ENCODE measurements at regions not wholly inside any gene's neighbourhood (a gene's known extent, or its start where the extent isn't known, plus 50 kb on each side); places are given as distances from the start of the nearest gene placed in this dataset.

- no peaks in the 10 kb centered on the region for H3K9me3 ChIP-seq (ENCODE audit: control insufficient read depth, low read length)
- no peaks in the 10 kb centered on the region for H3K4me1 ChIP-seq
- no peak for TF ChIP-seq CTCF (IDR thresholded peaks at IDR 0.05)
- H2AFZ ChIP-seq, result no peak overlapping the region
- no peak overlapping the region for H3K4me3 ChIP-seq (ENCODE audit: low read depth, low read length)
- H3K27ac ChIP-seq, result no peak overlapping the region
- no peaks in the 10 kb centered on the region for H3K36me3 ChIP-seq (ENCODE audit: control insufficient read depth, insufficient read depth, low read length)
- no peaks in the 10 kb centered on the region for H3K79me2 ChIP-seq
- no peak overlapping the region for H3K4me2 ChIP-seq (ENCODE audit: low read length)
- no peaks in the 10 kb centered on the region for H3K27me3 ChIP-seq (ENCODE audit: control insufficient read depth, insufficient read depth, low read length)
- no peak overlapping the region for H3K9ac ChIP-seq
Observed at GRCh38 chr3:176401211-176401610, 796.1 kb downstream of the TBL1XR1 start.

GRCh38 chr3:176399193-176399592 is 798.1 kb downstream of the TBL1XR1 start:
- H3K9me3 ChIP-seq (ENCODE audit: control insufficient read depth, low read length), result no peaks in the 10 kb centered on the region
- H3K79me2 ChIP-seq, result no peaks in the 10 kb centered on the region
- no peak overlapping the region for H3K4me2 ChIP-seq (ENCODE audit: low read length)
- H3K27me3 ChIP-seq (ENCODE audit: control insufficient read depth, insufficient read depth, low read length), result no peaks in the 10 kb centered on the region
- H3K4me3 ChIP-seq (ENCODE audit: low read depth, low read length), result no peak overlapping the region
- H3K27ac ChIP-seq, result no peak overlapping the region
- no peaks in the 10 kb centered on the region for H3K36me3 ChIP-seq (ENCODE audit: control insufficient read depth, insufficient read depth, low read length)
- no peak overlapping the region for H2AFZ ChIP-seq
- H3K9ac ChIP-seq, result no peak overlapping the region
- no peak for TF ChIP-seq CTCF (IDR thresholded peaks at IDR 0.05)
- no peaks in the 10 kb centered on the region for H3K4me1 ChIP-seq

DNA sequence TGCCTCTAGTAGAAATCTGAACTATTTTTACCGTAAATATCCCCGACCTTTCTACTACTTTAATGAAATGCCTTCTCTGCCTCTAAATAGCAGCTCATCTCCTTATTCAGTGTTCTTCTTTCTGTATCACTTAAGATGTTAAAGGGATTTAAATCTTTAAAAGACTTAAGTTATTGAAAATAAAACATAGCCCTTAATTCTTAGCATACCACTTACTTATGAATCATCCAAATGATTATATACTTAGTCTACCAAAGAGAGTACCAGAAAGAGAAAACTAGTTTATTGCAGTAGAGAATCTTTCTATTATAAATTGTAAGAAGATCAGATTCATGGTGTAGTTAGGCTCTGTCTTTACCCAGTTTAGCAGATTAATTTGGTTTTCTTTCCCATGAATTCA is 802.0 kb downstream of the TBL1XR1 start:
- no peaks in the 10 kb centered on the region for H3K36me3 ChIP-seq (ENCODE audit: control insufficient read depth, insufficient read depth, low read length)
- H3K27ac ChIP-seq, result no peak overlapping the region
- H3K79me2 ChIP-seq, result no peaks in the 10 kb centered on the region
- H3K27me3 ChIP-seq (ENCODE audit: control insufficient read depth, insufficient read depth, low read length), result no peaks in the 10 kb centered on the region
- H3K9me3 ChIP-seq (ENCODE audit: control insufficient read depth, low read length), result no peaks in the 10 kb centered on the region
- H2AFZ ChIP-seq, result no peak overlapping the region
- no peak overlapping the region for H3K9ac ChIP-seq
- TF ChIP-seq CTCF (IDR thresholded peaks at IDR 0.05), result no peak
- H3K4me1 ChIP-seq, result no peaks in the 10 kb centered on the region
- no peak overlapping the region for H3K4me3 ChIP-seq (ENCODE audit: low read depth, low read length)
- no peak overlapping the region for H3K4me2 ChIP-seq (ENCODE audit: low read length)

- no peak overlapping the region for H3K9ac ChIP-seq
- no peaks in the 10 kb centered on the region for H3K9me3 ChIP-seq (ENCODE audit: control insufficient read depth, low read length)
- TF ChIP-seq CTCF (IDR thresholded peaks at IDR 0.05), result no peak
- no peak overlapping the region for H3K27ac ChIP-seq
- no peak overlapping the region for H2AFZ ChIP-seq
- H3K36me3 ChIP-seq (ENCODE audit: control insufficient read depth, insufficient read depth, low read length), result no peaks in the 10 kb centered on the region
- no peaks in the 10 kb centered on the region for H3K4me1 ChIP-seq
- no peaks in the 10 kb centered on the region for H3K79me2 ChIP-seq
- H3K4me3 ChIP-seq (ENCODE audit: low read depth, low read length), result no peak overlapping the region
- H3K4me2 ChIP-seq (ENCODE audit: low read length), result no peak overlapping the region
- H3K27me3 ChIP-seq (ENCODE audit: control insufficient read depth, insufficient read depth, low read length), result no peaks in the 10 kb centered on the region
Observed at GRCh38 chr3:176378789-176379188, 818.5 kb downstream of the TBL1XR1 start.

- Histone ChIP-seq H3K4me2 (ENCODE audit: low read length) (no peak overlapping the region), H3K27ac (no peak overlapping the region), H3K36me3 (ENCODE audit: control insufficient read depth, insufficient read depth, low read length) (no peaks in the 10 kb centered on the region), H3K9ac (no peak overlapping the region), H3K4me3 (ENCODE audit: low read depth, low read length) (no peak overlapping the region), H3K9me3 (ENCODE audit: control insufficient read depth, low read length) (no peaks in the 10 kb centered on the region), H3K27me3 (ENCODE audit: control insufficient read depth, insufficient read depth, low read length) (no peaks in the 10 kb centered on the region), H3K79me2 (no peaks in the 10 kb centered on the region), H3K4me1 (no peaks in the 10 kb centered on the region), H2AFZ (no peak overlapping the region)
- no peak for TF ChIP-seq CTCF (IDR thresholded peaks at IDR 0.05)
Observed at GRCh38 chr3:176376531-176376930, 820.8 kb downstream of the TBL1XR1 start.

All from parathyroid adenoma (tissue), 2 donors.